Activated CD4-positive, alpha-beta T cell treated with anti-CD3 and anti-CD28 coated beads for 36 hours (primary cell): ENCODE measurements at regions not wholly inside any gene's neighbourhood (a gene's known extent, or its start where the extent isn't known, plus 50 kb on each side); places are given as distances from the start of the nearest gene placed in this dataset.
"Not testable (repeated sequence)": the region's sequence is repeated elsewhere in the genome, so short reads cannot be mapped to it uniquely, and the experiment has no call there.

Source experiments
- ATAC-seq: fragments of 200-7000 bp; cut with Tn5 transposase; one replicate; pipeline ENCODE4 v1.10.0; 2021; ENCODE audit warnings: mild to moderate bottlenecking, moderate library complexity
- CTCF ChIA-PET: fragments of 350-600 bp; sonication (Branson Sonifier 250); formaldehyde crosslinking; loops from one replicate; lab custom pipeline; 2021; ENCODE audit warnings: antibody characterized with exemption; lab: Charles Lee
- POLR2A ChIA-PET: fragments of 350-600 bp; sonication (Branson Sonifier 250); formaldehyde crosslinking; loops from one replicate; lab custom pipeline; 2021; ENCODE audit warnings: antibody characterized with exemption, inconsistent platforms; lab: Charles Lee
- DNase-seq: peaks from one replicate; pipeline ENCODE4 v3.0.0-alpha.2; 2020
- H3K27ac Mint-ChIP-seq: one replicate; pipeline ENCODE4 v1.8.0; 2021; ENCODE audit warnings: mixed read lengths
- H3K27me3 Mint-ChIP-seq: one replicate; pipeline ENCODE4 v1.8.0; 2021; ENCODE audit warnings: mixed read lengths
- H3K36me3 Mint-ChIP-seq: one replicate; pipeline ENCODE4 v1.8.0; 2021; ENCODE audit warnings: low read depth, mixed read lengths
- H3K4me1 Mint-ChIP-seq: one replicate; pipeline ENCODE4 v1.8.0; 2021; ENCODE audit warnings: mixed read lengths
- H3K4me3 Mint-ChIP-seq: one replicate; pipeline ENCODE4 v1.8.0; 2021; ENCODE audit warnings: mild to moderate bottlenecking, moderate library complexity, mixed read lengths
- H3K9me3 Mint-ChIP-seq: one replicate; pipeline ENCODE4 v1.8.0; 2021; ENCODE audit warnings: low read depth, mixed read lengths
- intact Hi-C, 2 experiments: fragments of 100-400 bp; cut with DNase I in 1 of 2; cut with micrococcal nuclease in 1 of 2; formaldehyde crosslinking; loops; one replicate each; pipeline versions ENCODE4 v1.14.2 to v1.15.1; 2022 to 2024; cut with DNase I, micrococcal nuclease

- intact Hi-C loops, result no loop called here
- Mint-ChIP-seq H3K4me1 (no peaks in the 10 kb centered on the region), H3K4me3 (no peak overlapping the region), H3K36me3 (no peaks in the 10 kb centered on the region), H3K27ac (no peak overlapping the region), H3K9me3 (peaks cover 21% of the 10 kb centered on the region), H3K27me3 (no peaks in the 10 kb centered on the region)
- no peak for DNase-seq
- ChIA-PET POLR2A (no interaction called here), CTCF (interaction anchor here (1.3 kb wide), 1 partner anchor 25 kb away, joined by 4 read pairs; no protein-coding TSS in a partner anchor)
- ATAC-seq, result no peak
Observed at GRCh38 chr5:24215114-24215513, 429.7 kb downstream of the CDH10 start.

GRCh38 chr5:24222876-24223275 is 421.9 kb downstream of the CDH10 start:
- intact Hi-C loops, result no loop called here
- no peaks in the 10 kb centered on the region for H3K4me1 Mint-ChIP-seq
- ATAC-seq, result no peak
- DNase-seq, result no peak
- CTCF ChIA-PET, result no interaction called here
- H3K27ac Mint-ChIP-seq, result no peak overlapping the region
- no peak overlapping the region for H3K4me3 Mint-ChIP-seq
- POLR2A ChIA-PET, result no interaction called here
- H3K36me3 Mint-ChIP-seq, result no peaks in the 10 kb centered on the region
- no peaks in the 10 kb centered on the region for H3K27me3 Mint-ChIP-seq
- H3K9me3 Mint-ChIP-seq, result peaks cover 22% of the 10 kb centered on the region

- DNase-seq (no peak), ATAC-seq (no peak)
- Mint-ChIP-seq H3K9me3 (peaks cover 17% of the 10 kb centered on the region), H3K4me1 (no peaks in the 10 kb centered on the region), H3K36me3 (no peaks in the 10 kb centered on the region), H3K27me3 (no peaks in the 10 kb centered on the region), H3K27ac (no peak overlapping the region), H3K4me3 (no peak overlapping the region)
- intact Hi-C loops, result no loop called here
- ChIA-PET CTCF (no interaction called here), POLR2A (no interaction called here)
Observed at GRCh38 chr5:24225051-24225450, 419.7 kb downstream of the CDH10 start.

GRCh38 chr5:24226479-24226878 is 418.3 kb downstream of the CDH10 start:
- DNase-seq (no peak), ATAC-seq (no peak)
- Mint-ChIP-seq H3K4me3 (no peak overlapping the region), H3K9me3 (peaks cover 14% of the 10 kb centered on the region), H3K27me3 (no peaks in the 10 kb centered on the region), H3K4me1 (no peaks in the 10 kb centered on the region), H3K27ac (no peak overlapping the region), H3K36me3 (no peaks in the 10 kb centered on the region)
- POLR2A ChIA-PET, result no interaction called here
- CTCF ChIA-PET, result no interaction called here
- intact Hi-C loops, result no loop called here

GRCh38 chr5:24227881-24228280 is 416.9 kb downstream of the CDH10 start:
- H3K27me3 Mint-ChIP-seq, H3K4me3 Mint-ChIP-seq, POLR2A ChIA-PET, H3K27ac Mint-ChIP-seq, H3K4me1 Mint-ChIP-seq, intact Hi-C loops, DNase-seq, H3K36me3 Mint-ChIP-seq, ATAC-seq, CTCF ChIA-PET: not testable (repeated sequence)
- peaks cover 15% of the 10 kb centered on the region for H3K9me3 Mint-ChIP-seq

GRCh38 chr5:24232041-24232440 is 412.7 kb downstream of the CDH10 start:
- intact Hi-C loops, result no loop called here
- no peak overlapping the region for H3K4me3 Mint-ChIP-seq
- no peaks in the 10 kb centered on the region for H3K4me1 Mint-ChIP-seq
- H3K36me3 Mint-ChIP-seq, result no peaks in the 10 kb centered on the region
- H3K27me3 Mint-ChIP-seq, result no peaks in the 10 kb centered on the region
- ATAC-seq, result no peak
- no peak overlapping the region for H3K27ac Mint-ChIP-seq
- H3K9me3 Mint-ChIP-seq, result peaks cover 8% of the 10 kb centered on the region
- DNase-seq, result no peak
- ChIA-PET POLR2A (no interaction called here), CTCF (no interaction called here)

GRCh38 chr5:24232929-24233498 is 411.8 kb downstream of the CDH10 start:
- POLR2A ChIA-PET, result no interaction called here
- Mint-ChIP-seq H3K27me3 (no peaks in the 10 kb centered on the region), H3K9me3 (peaks cover 8% of the 10 kb centered on the region), H3K27ac (no peak overlapping the region), H3K36me3 (no peaks in the 10 kb centered on the region), H3K4me3 (no peak overlapping the region), H3K4me1 (no peaks in the 10 kb centered on the region)
- DNase-seq, result no peak
- ATAC-seq, result no peak
- CTCF ChIA-PET, result no interaction called here
- intact Hi-C loops, result no loop called here

- CTCF ChIA-PET, result no interaction called here
- intact Hi-C loops, result no loop called here
- H3K4me1 Mint-ChIP-seq, result no peaks in the 10 kb centered on the region
Observed at GRCh38 chr5:24235946-24236345, 408.8 kb downstream of the CDH10 start.

GRCh38 chr5:24245821-24246220 is 399.0 kb downstream of the CDH10 start:
- Mint-ChIP-seq H3K27me3 (no peaks in the 10 kb centered on the region), H3K4me1 (no peaks in the 10 kb centered on the region), H3K9me3 (peaks cover 10% of the 10 kb centered on the region), H3K27ac (no peak overlapping the region), H3K36me3 (no peaks in the 10 kb centered on the region), H3K4me3 (no peak overlapping the region)
- intact Hi-C loops, result no loop called here
- ChIA-PET POLR2A (no interaction called here), CTCF (no interaction called here)
- DNase-seq, result no peak
- ATAC-seq, result no peak

More at GRCh38 chr5:24235946-24236345, 408.8 kb downstream of the CDH10 start:
- no peaks in the 10 kb centered on the region for H3K36me3 Mint-ChIP-seq
- ATAC-seq, result no peak
- no peak for DNase-seq
- H3K4me3 Mint-ChIP-seq, result no peak overlapping the region
- H3K27ac Mint-ChIP-seq, result no peak overlapping the region
- no peaks in the 10 kb centered on the region for H3K27me3 Mint-ChIP-seq
- POLR2A ChIA-PET, result no interaction called here
- peaks cover 14% of the 10 kb centered on the region for H3K9me3 Mint-ChIP-seq

GRCh38 chr5:24264547-24264946 is 380.2 kb downstream of the CDH10 start:
- Mint-ChIP-seq H3K4me3 (no peak overlapping the region), H3K36me3 (no peaks in the 10 kb centered on the region)
- intact Hi-C loops, result no loop called here

GRCh38 chr5:24265306-24265705 is 379.5 kb downstream of the CDH10 start:
- Mint-ChIP-seq H3K36me3 (no peaks in the 10 kb centered on the region), H3K4me3 (no peak overlapping the region), H3K9me3 (peaks cover 11% of the 10 kb centered on the region), H3K27me3 (no peaks in the 10 kb centered on the region), H3K4me1 (no peaks in the 10 kb centered on the region), H3K27ac (no peak overlapping the region)
- ChIA-PET CTCF (no interaction called here), POLR2A (no interaction called here)
- ATAC-seq, result no peak
- DNase-seq, result no peak
- intact Hi-C loops, result no loop called here

More at GRCh38 chr5:24264547-24264946, 380.2 kb downstream of the CDH10 start:
- Mint-ChIP-seq H3K9me3 (peaks cover 11% of the 10 kb centered on the region), H3K27me3 (no peaks in the 10 kb centered on the region), H3K27ac (no peak overlapping the region), H3K4me1 (no peaks in the 10 kb centered on the region)
- ChIA-PET POLR2A (no interaction called here), CTCF (no interaction called here)
- DNase-seq, result no peak
- no peak for ATAC-seq

- POLR2A ChIA-PET, result interaction anchor here (0.5 kb wide), 1 partner anchor 379 kb away, joined by 3 read pairs; no protein-coding TSS in a partner anchor
- intact Hi-C loops, result no loop called here
- no peak for ATAC-seq
Observed at GRCh38 chr5:24268482-24269056, 376.2 kb downstream of the CDH10 start.

More at GRCh38 chr5:24268482-24269056, 376.2 kb downstream of the CDH10 start:
- H3K27me3 Mint-ChIP-seq, result no peaks in the 10 kb centered on the region
- no peak overlapping the region for H3K4me3 Mint-ChIP-seq
- peaks cover 11% of the 10 kb centered on the region for H3K9me3 Mint-ChIP-seq
- no peaks in the 10 kb centered on the region for H3K4me1 Mint-ChIP-seq
- DNase-seq, result no peak
- CTCF ChIA-PET, result no interaction called here
- no peak overlapping the region for H3K27ac Mint-ChIP-seq
- H3K36me3 Mint-ChIP-seq, result no peaks in the 10 kb centered on the region
